Fibroblast of lung (primary cell): ENCODE measurements at regions not wholly inside any gene's neighbourhood (a gene's known extent, or its start where the extent isn't known, plus 50 kb on each side); places are given as distances from the start of the nearest gene placed in this dataset.

Source experiments
- EZH2 ChIP-seq: IDR thresholded peaks from 2 replicates; pipeline ENCODE4 v1.5.1; 2012; ENCODE audit warnings: low read length, control low read depth, mild to moderate bottlenecking; ENCODE audit errors: missing control alignments
- TF ChIP-seq, protein P1 (sequence below), 2 donors: IDR thresholded peaks in 1 of 2; conservative IDR thresholded peaks in 1 of 2; 1 replicate in 1 of 2; 2 replicates in 1 of 2; pipeline ENCODE4 v1.5.1; 2011 to 2012; ENCODE audit warnings: low read length in 2 of 2, control low read depth in 1 of 2, inconsistent platforms in 1 of 2, low read depth in 1 of 2, mild to moderate bottlenecking in 1 of 2

DNA sequence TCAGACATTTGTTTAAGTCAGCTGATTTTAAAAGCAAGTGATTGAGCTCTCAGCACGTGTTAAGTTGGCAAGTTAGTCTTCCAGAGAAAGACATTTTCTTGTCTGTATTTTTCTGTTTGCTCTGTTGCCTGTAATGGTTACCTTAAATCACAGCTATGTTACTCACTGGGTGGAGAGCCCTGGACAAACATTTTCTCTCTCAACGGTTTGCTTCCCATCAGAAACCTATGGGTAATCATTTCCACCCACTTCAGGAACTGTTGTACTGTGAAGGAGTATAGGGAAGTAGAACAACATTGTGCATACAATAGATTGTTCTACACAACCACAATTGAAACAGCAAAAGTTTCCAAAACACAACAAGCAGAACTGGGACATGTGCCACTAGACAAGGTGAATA, 113.9 kb upstream of the DPT start:
- TF ChIP-seq, protein P1, sequence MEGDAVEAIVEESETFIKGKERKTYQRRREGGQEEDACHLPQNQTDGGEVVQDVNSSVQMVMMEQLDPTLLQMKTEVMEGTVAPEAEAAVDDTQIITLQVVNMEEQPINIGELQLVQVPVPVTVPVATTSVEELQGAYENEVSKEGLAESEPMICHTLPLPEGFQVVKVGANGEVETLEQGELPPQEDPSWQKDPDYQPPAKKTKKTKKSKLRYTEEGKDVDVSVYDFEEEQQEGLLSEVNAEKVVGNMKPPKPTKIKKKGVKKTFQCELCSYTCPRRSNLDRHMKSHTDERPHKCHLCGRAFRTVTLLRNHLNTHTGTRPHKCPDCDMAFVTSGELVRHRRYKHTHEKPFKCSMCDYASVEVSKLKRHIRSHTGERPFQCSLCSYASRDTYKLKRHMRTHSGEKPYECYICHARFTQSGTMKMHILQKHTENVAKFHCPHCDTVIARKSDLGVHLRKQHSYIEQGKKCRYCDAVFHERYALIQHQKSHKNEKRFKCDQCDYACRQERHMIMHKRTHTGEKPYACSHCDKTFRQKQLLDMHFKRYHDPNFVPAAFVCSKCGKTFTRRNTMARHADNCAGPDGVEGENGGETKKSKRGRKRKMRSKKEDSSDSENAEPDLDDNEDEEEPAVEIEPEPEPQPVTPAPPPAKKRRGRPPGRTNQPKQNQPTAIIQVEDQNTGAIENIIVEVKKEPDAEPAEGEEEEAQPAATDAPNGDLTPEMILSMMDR (conservative IDR thresholded peaks at IDR 0.05 in 1 of 2, IDR thresholded peaks at IDR 0.05 in 1 of 2; ENCODE audit: low read depth in 1 of 2, low read length in 2 of 2), result no peak
- TF ChIP-seq EZH2, result no peak
